ENCODE measurements at regions not wholly inside any gene's neighbourhood (a gene's known extent, or its start where the extent isn't known, plus 50 kb on each side); places are given as distances from the start of the nearest gene placed in this dataset.
"Not testable (repeated sequence)": the region's sequence is repeated elsewhere in the genome, so short reads cannot be mapped to it uniquely, and the experiment has no call there.

DNA sequence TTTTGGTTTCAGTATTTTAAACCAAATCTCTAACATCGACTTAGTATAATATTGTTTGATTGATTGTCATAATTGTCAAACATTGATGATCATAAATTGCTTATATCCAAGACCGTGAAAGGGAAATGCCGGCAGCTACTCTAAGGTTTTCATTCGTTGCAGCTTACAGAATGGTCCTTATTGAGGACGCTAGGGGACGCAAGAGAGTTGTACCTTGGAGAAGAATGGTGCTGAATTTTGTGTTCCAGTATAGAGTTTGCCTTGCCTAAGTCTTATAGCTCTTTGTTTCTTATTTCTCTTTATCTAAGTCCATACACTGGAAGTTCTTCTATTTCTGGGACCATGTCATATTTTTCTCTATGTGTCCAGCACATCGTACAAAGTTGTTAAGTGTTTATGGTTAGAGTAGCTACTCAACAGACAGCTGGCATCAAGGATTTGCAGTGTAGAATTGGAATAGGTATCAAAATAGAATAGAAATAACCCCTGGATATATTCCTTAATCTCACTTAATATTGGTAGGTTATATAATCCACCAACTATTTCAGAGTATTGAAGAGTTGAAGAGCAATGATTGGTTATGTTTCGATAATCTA is 67.4 kb upstream of the GPR39 start:
- TF ChIP-seq, protein P1, sequence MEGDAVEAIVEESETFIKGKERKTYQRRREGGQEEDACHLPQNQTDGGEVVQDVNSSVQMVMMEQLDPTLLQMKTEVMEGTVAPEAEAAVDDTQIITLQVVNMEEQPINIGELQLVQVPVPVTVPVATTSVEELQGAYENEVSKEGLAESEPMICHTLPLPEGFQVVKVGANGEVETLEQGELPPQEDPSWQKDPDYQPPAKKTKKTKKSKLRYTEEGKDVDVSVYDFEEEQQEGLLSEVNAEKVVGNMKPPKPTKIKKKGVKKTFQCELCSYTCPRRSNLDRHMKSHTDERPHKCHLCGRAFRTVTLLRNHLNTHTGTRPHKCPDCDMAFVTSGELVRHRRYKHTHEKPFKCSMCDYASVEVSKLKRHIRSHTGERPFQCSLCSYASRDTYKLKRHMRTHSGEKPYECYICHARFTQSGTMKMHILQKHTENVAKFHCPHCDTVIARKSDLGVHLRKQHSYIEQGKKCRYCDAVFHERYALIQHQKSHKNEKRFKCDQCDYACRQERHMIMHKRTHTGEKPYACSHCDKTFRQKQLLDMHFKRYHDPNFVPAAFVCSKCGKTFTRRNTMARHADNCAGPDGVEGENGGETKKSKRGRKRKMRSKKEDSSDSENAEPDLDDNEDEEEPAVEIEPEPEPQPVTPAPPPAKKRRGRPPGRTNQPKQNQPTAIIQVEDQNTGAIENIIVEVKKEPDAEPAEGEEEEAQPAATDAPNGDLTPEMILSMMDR (optimal IDR thresholded peaks at IDR 0.05 in 1 of 3, IDR thresholded peaks at IDR 0.05 in 1 of 3, conservative IDR thresholded peaks at IDR 0.05 in 1 of 3; ENCODE audit: extremely low read depth in 1 of 3, insufficient read depth in 2 of 3, low read length in 3 of 3), result peak; percentile 35 to 68 (median 52)
- not testable (repeated sequence) for TF ChIP-seq EZH2 (IDR thresholded peaks at IDR 0.05; ENCODE audit: low read length)

Data from keratinocyte (primary cell).